Mesendoderm (in vitro differentiated cells): ENCODE measurements at regions not wholly inside any gene's neighbourhood (a gene's known extent, or its start where the extent isn't known, plus 50 kb on each side); places are given as distances from the start of the nearest gene placed in this dataset.
A peak's percentile ranks its signal among the peaks of the same experiment; 100 is the strongest.

Source experiments
- DNase-seq: peaks from one replicate; pipeline ENCODE4 v3.0.0; 2013
- H2AK5ac ChIP-seq: 2 replicates; pipeline ENCODE4 v1.6.1; 2013; ENCODE audit warnings: low read length, inconsistent platforms
- H2BK120ac ChIP-seq: 2 replicates; pipeline ENCODE4 v1.6.1; 2013; ENCODE audit warnings: low read depth, mild to moderate bottlenecking, low read length, moderate library complexity, mixed read lengths
- H2BK15ac ChIP-seq: replicated peaks from 2 replicates; pipeline ENCODE4 v1.6.1; 2013; ENCODE audit warnings: low read depth, mild to moderate bottlenecking, moderate library complexity
- H2BK5ac ChIP-seq: 2 replicates; pipeline ENCODE4 v1.6.1; 2013; ENCODE audit warnings: low read length, inconsistent platforms
- H3K18ac ChIP-seq: 2 replicates; pipeline ENCODE4 v1.6.1; 2013; ENCODE audit warnings: mild to moderate bottlenecking, low read length, mixed read lengths
- H3K23ac ChIP-seq: one replicate; pipeline ENCODE4 v1.6.1; 2013; ENCODE audit warnings: low read length
- H3K27ac ChIP-seq: 2 replicates; pipeline ENCODE4 v1.5.1; 2013; ENCODE audit warnings: low read depth, mild to moderate bottlenecking, inconsistent platforms, low read length, moderate library complexity
- H3K27me3 ChIP-seq: 2 replicates; pipeline ENCODE4 v1.6.1; 2013; ENCODE audit warnings: low read length, control low read depth, mild to moderate bottlenecking, inconsistent platforms; ENCODE audit not compliant: insufficient read depth, poor library complexity
- H3K36me3 ChIP-seq: 2 replicates; pipeline ENCODE4 v1.6.1; 2013; ENCODE audit warnings: low read length, inconsistent platforms; ENCODE audit not compliant: control insufficient read depth, insufficient read depth
- H3K4ac ChIP-seq: one replicate; pipeline ENCODE4 v1.6.1; 2013; ENCODE audit warnings: low read depth, mild to moderate bottlenecking, low read length, moderate library complexity
- H3K4me1 ChIP-seq: 2 replicates; pipeline ENCODE4 v1.6.1; 2013; ENCODE audit warnings: low read depth, low read length, inconsistent platforms; ENCODE audit not compliant: control insufficient read depth
- H3K4me2 ChIP-seq: 2 replicates; pipeline ENCODE4 v1.6.1; 2013; ENCODE audit warnings: low read length
- H3K4me3 ChIP-seq: 2 replicates; pipeline ENCODE4 v1.5.1; 2013; ENCODE audit warnings: mild to moderate bottlenecking, low read length
- H3K56ac ChIP-seq: one replicate; pipeline ENCODE4 v1.6.1; 2013; ENCODE audit warnings: low read length
- H3K79me1 ChIP-seq: 2 replicates; pipeline ENCODE4 v1.6.1; 2013; ENCODE audit warnings: low read length, inconsistent platforms
- H3K79me2 ChIP-seq: 2 replicates; pipeline ENCODE4 v1.6.1; 2013; ENCODE audit warnings: mild to moderate bottlenecking, low read length; ENCODE audit not compliant: control insufficient read depth, insufficient read depth
- H3K9ac ChIP-seq: 2 replicates; pipeline ENCODE4 v1.6.1; 2013; ENCODE audit warnings: low read length, inconsistent platforms
- H4K5ac ChIP-seq: one replicate; pipeline ENCODE4 v1.6.1; 2013; ENCODE audit warnings: low read length
- H4K8ac ChIP-seq: one replicate; pipeline ENCODE4 v1.6.1; 2013; ENCODE audit warnings: low read depth, mild to moderate bottlenecking, control low read depth, low read length, moderate library complexity
- WGBS: extraction: QIAGEN DNeasy Blood & Tissue Kit; methylation state at CpG from one replicate; pipeline ENCODE4 v1.1.7; 2013; ENCODE audit warnings: low lambda C conversion rate, missing lambda C conversion rate; ENCODE audit not compliant: insufficient coverage; ENCODE audit errors: extremely low coverage; 5-methylcytosine and 5-hydroxymethylcytosine counted together

GRCh38 chr13:29677627-29678026 is 82.1 kb upstream of the SLC7A1 start:
- Histone ChIP-seq H3K4me1 (no peaks in the 10 kb centered on the region), H3K27ac (no peak overlapping the region), H2BK5ac (no peak overlapping the region), H3K18ac (no peak overlapping the region), H3K9ac (no peak overlapping the region), H3K23ac (no peak overlapping the region), H3K79me1 (no peaks in the 10 kb centered on the region), H2BK120ac (no peak overlapping the region), H3K36me3 (no peaks in the 10 kb centered on the region), H3K4me2 (no peak overlapping the region), H3K27me3 (no peaks in the 10 kb centered on the region), H3K4me3 (no peak overlapping the region), H4K5ac (no peak overlapping the region), H2BK15ac (no peak overlapping the region), H3K79me2 (no peaks in the 10 kb centered on the region), H2AK5ac (no peak overlapping the region), H3K4ac (no peak overlapping the region), H4K8ac (no peak overlapping the region), H3K56ac (no peak overlapping the region)
- no peak for DNase-seq
- no CpG with 5 or more reads among the region's 5 CpGs for WGBS

DNA sequence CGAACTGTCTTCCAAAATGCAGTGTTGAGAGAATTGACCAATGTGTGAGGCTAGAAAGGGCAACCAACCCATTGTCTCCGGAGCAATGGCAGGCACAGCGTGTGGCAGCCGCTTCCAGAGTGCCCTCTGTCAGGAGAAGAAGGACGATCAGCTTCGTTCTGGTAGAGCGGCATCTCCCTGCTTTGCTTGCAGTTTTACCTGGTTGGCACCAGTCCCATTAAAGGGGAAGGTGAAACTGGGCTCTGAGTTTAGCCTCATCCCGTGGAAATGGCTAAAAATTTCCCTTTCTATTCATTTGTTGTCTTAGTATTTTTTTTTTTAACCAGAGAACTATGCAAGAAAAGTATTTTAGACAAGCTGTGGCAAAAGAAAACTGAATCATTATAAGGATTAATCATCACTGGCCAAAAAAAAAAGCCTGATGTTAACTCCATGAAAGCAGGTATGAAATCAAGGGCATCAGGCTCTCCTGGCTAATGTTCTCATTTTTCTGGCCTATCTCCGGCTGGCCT is 81.5 kb upstream of the SLC7A1 start:
- no peak overlapping the region for H4K5ac ChIP-seq
- no peak overlapping the region for H3K56ac ChIP-seq
- no peak overlapping the region for H3K4me3 ChIP-seq
- no peaks in the 10 kb centered on the region for H3K79me1 ChIP-seq
- H4K8ac ChIP-seq, result no peak overlapping the region
- H3K23ac ChIP-seq, result no peak overlapping the region
- no peaks in the 10 kb centered on the region for H3K4me1 ChIP-seq
- no peak overlapping the region for H3K18ac ChIP-seq
- H2AK5ac ChIP-seq, result no peak overlapping the region
- no peaks in the 10 kb centered on the region for H3K27me3 ChIP-seq
- no peak for DNase-seq
- H3K4ac ChIP-seq, result no peak overlapping the region
- no peaks in the 10 kb centered on the region for H3K79me2 ChIP-seq
- H3K9ac ChIP-seq, result no peak overlapping the region
- no peak overlapping the region for H2BK120ac ChIP-seq
- no peak overlapping the region for H2BK15ac ChIP-seq
- H3K4me2 ChIP-seq, result no peak overlapping the region
- no peak overlapping the region for H3K27ac ChIP-seq
- H3K36me3 ChIP-seq, result no peaks in the 10 kb centered on the region
- H2BK5ac ChIP-seq, result no peak overlapping the region
- WGBS, result no CpG with 5 or more reads among the region's 9 CpGs

DNA sequence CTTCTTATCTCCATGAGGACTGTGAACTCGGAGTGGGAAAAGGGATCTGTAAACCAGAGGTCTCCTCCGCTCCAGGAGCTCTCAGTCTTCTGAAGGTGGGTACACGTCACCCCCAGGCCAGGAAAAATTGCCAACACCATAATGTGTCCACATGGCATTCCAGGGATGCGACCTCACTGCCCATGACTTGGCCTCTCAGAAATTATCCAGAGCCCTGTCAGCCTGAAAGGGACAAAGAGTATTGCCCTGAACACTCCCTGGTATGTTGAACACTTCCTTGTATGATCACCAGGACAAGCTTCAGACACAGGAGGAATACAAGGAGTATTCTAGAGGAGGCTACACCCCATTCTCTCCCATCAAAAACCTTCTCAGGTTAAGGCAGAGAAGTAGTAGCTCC is 81.0 kb upstream of the SLC7A1 start:
- H3K4ac ChIP-seq, result no peak overlapping the region
- H2BK120ac ChIP-seq, result no peak overlapping the region
- no peak overlapping the region for H3K9ac ChIP-seq
- no peak overlapping the region for H2BK5ac ChIP-seq
- no peak overlapping the region for H3K18ac ChIP-seq
- H3K56ac ChIP-seq, result no peak overlapping the region
- H3K23ac ChIP-seq, result no peak overlapping the region
- H3K4me1 ChIP-seq, result no peaks in the 10 kb centered on the region
- no peak overlapping the region for H4K8ac ChIP-seq
- H2AK5ac ChIP-seq, result no peak overlapping the region
- peak; percentile 3 for DNase-seq
- no peak overlapping the region for H3K27ac ChIP-seq
- H2BK15ac ChIP-seq, result no peak overlapping the region
- H3K79me1 ChIP-seq, result no peaks in the 10 kb centered on the region
- H3K27me3 ChIP-seq, result no peaks in the 10 kb centered on the region
- no peaks in the 10 kb centered on the region for H3K79me2 ChIP-seq
- no peak overlapping the region for H3K4me3 ChIP-seq
- no peaks in the 10 kb centered on the region for H3K36me3 ChIP-seq
- no peak overlapping the region for H3K4me2 ChIP-seq
- no CpG with 5 or more reads among the region's 4 CpGs for WGBS
- no peak overlapping the region for H4K5ac ChIP-seq

GRCh38 chr13:29674532-29674931 is 79.0 kb upstream of the SLC7A1 start:
- no peak overlapping the region for H2AK5ac ChIP-seq
- H3K4ac ChIP-seq, result no peak overlapping the region
- no peak overlapping the region for H4K8ac ChIP-seq
- H3K36me3 ChIP-seq, result no peaks in the 10 kb centered on the region
- H4K5ac ChIP-seq, result no peak overlapping the region
- no peak overlapping the region for H2BK5ac ChIP-seq
- no peak overlapping the region for H3K18ac ChIP-seq
- no peaks in the 10 kb centered on the region for H3K4me1 ChIP-seq
- no peak overlapping the region for H3K4me2 ChIP-seq
- no peaks in the 10 kb centered on the region for H3K79me2 ChIP-seq
- H2BK15ac ChIP-seq, result no peak overlapping the region
- H3K27ac ChIP-seq, result no peak overlapping the region
- H3K27me3 ChIP-seq, result no peaks in the 10 kb centered on the region
- H3K56ac ChIP-seq, result no peak overlapping the region
- WGBS, result no CpG with 5 or more reads among the region's 3 CpGs
- H3K79me1 ChIP-seq, result no peaks in the 10 kb centered on the region
- H3K9ac ChIP-seq, result no peak overlapping the region
- H3K23ac ChIP-seq, result no peak overlapping the region
- H2BK120ac ChIP-seq, result no peak overlapping the region
- no peak overlapping the region for H3K4me3 ChIP-seq
- no peak for DNase-seq

DNA sequence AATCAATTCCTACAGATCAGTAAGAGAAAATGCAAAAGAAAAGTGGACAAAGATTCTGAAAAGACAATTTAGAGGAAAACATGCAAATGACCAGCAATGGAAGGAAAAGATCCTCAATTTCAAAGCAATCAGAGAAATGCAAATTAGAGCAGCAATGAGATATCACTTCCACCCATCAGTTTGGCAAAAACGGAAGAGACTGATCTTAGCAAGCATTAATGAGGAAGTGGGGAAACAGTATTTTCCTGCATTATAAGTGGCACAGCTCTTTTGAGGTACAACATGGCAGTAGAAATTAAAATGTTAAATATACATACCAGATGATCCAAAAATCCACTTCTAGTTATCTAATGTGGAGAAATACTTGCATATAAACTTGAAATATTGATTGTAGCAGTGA is 69.1 kb upstream of the SLC7A1 start:
- no peaks in the 10 kb centered on the region for H3K4me1 ChIP-seq
- no peak overlapping the region for H2BK120ac ChIP-seq
- no peak overlapping the region for H2BK15ac ChIP-seq
- no peaks in the 10 kb centered on the region for H3K79me2 ChIP-seq
- H3K36me3 ChIP-seq, result no peaks in the 10 kb centered on the region
- H3K4me3 ChIP-seq, result no peak overlapping the region
- H2BK5ac ChIP-seq, result no peak overlapping the region
- H3K18ac ChIP-seq, result no peak overlapping the region
- no peak overlapping the region for H4K5ac ChIP-seq
- H3K4me2 ChIP-seq, result no peak overlapping the region
- no peak overlapping the region for H3K56ac ChIP-seq
- no CpG with 5 or more reads among the region's 1 CpG for WGBS
- no peak for DNase-seq
- H3K4ac ChIP-seq, result no peak overlapping the region
- H3K23ac ChIP-seq, result no peak overlapping the region
- H3K79me1 ChIP-seq, result no peaks in the 10 kb centered on the region
- H3K27me3 ChIP-seq, result no peaks in the 10 kb centered on the region
- no peak overlapping the region for H3K9ac ChIP-seq
- no peak overlapping the region for H4K8ac ChIP-seq
- no peak overlapping the region for H2AK5ac ChIP-seq
- H3K27ac ChIP-seq, result no peak overlapping the region

DNA sequence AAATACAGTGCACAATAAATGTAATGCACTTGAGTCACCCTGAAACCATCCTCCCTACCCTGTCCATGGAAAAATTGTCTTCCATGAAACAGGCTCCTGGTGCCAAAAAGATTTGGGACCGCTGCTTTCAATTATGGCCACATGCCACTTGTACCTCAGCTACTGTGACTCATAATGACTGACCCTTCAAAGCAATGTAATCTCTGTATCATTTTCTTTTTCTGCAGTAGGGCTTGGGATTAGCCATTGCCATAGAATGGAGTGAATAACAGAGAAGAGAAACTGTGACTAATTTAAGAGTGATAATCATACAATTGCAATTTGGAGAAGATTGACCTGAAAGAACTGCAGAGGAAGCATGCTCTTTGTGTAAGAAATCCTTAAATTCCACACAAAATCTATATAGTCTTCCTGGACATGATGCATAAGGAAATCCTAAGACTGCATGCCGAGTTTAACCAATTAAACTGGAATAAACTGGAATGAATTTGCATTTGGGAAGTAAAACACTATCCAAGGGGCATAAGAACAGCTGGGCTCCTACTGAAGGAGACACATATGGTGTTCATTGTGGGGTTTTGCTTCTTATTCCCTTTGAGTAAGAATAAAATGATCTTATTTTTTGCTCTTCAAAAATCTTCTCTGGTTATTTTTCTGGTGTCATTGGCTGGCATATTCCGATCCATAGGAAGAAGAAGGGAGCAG is 59.5 kb upstream of the SLC7A1 start:
- Histone ChIP-seq H3K27me3 (no peaks in the 10 kb centered on the region), H3K23ac (no peak overlapping the region)
- WGBS, result no CpG with 5 or more reads among the region's 3 CpGs

More for the DNA sequence above, 59.5 kb upstream of the SLC7A1 start:
- Histone ChIP-seq H3K36me3 (no peaks in the 10 kb centered on the region), H3K4me3 (no peak overlapping the region), H3K9ac (no peak overlapping the region), H3K27ac (no peak overlapping the region), H3K79me2 (no peaks in the 10 kb centered on the region), H3K4me1 (no peaks in the 10 kb centered on the region), H3K4me2 (no peak overlapping the region), H2BK120ac (no peak overlapping the region), H3K79me1 (no peaks in the 10 kb centered on the region), H2BK15ac (no peak overlapping the region), H4K8ac (no peak overlapping the region), H3K4ac (no peak overlapping the region), H3K18ac (no peak overlapping the region), H2AK5ac (no peak overlapping the region), H2BK5ac (no peak overlapping the region), H3K56ac (no peak overlapping the region), H4K5ac (no peak overlapping the region)
- DNase-seq, result no peak
